OCI-LY7 (cell line): ENCODE measurements at regions not wholly inside any gene's neighbourhood (a gene's known extent, or its start where the extent isn't known, plus 50 kb on each side); places are given as distances from the start of the nearest gene placed in this dataset.

Experiments
- BruUV-seq: library from RNA; stranded (reverse); fragments of 400-500 nt; replicated peaks from 2 replicates; lab custom pipeline; 2021; lab: Mats Ljungman, UMichigan
- CTCF ChIA-PET: fragments of 300-600 bp; sonication (Branson Sonifier 250); formaldehyde crosslinking; loops from one replicate; lab custom pipeline; 2022; ENCODE audit warnings: antibody characterized with exemption; ENCODE audit not compliant: unreplicated experiment; lab: Charles Lee
- POLR2A ChIA-PET: fragments of 300-600 bp; sonication (Branson Sonifier 250); formaldehyde crosslinking; loops from one replicate; lab custom pipeline; 2022; ENCODE audit warnings: antibody characterized with exemption; lab: Charles Lee
- DNase-seq: peaks from one replicate; pipeline ENCODE4 v3.0.0-alpha.2; 2015; ENCODE audit warnings: low spot score
- H2AFZ ChIP-seq: fragments of 200-600 bp; sonication (generic), shearing (Covaris generic); 2 replicates; pipeline ENCODE4 v1.6.1; 2014; ENCODE audit warnings: mild to moderate bottlenecking, antibody characterized with exemption, low read length, moderate library complexity
- H3K27ac ChIP-seq: fragments of 200-600 bp; sonication (generic); 2 replicates; pipeline ENCODE4 v1.5.1; 2014; ENCODE audit warnings: mixed run types, low read depth, mild to moderate bottlenecking, moderate library complexity, low read length, inconsistent platforms; ENCODE audit not compliant: poor library complexity, severe bottlenecking
- H3K36me3 ChIP-seq: fragments of 200-600 bp; sonication (generic); 2 replicates; pipeline ENCODE4 v1.6.1; 2014; ENCODE audit warnings: mild to moderate bottlenecking, antibody characterized with exemption, low read length, moderate library complexity, mixed read lengths; ENCODE audit not compliant: insufficient read depth
- H3K4me1 ChIP-seq: fragments of 200-600 bp; sonication (generic); 2 replicates; pipeline ENCODE4 v1.5.1; 2014; ENCODE audit warnings: mild to moderate bottlenecking, low read length; ENCODE audit not compliant: insufficient read depth, poor library complexity, severe bottlenecking
- H3K4me2 ChIP-seq: fragments of 200-600 bp; sonication (generic); 2 replicates; pipeline ENCODE4 v1.6.1; 2014; ENCODE audit warnings: mild to moderate bottlenecking, low read length
- H3K4me3 ChIP-seq: fragments of 200-600 bp; sonication (generic); 2 replicates; pipeline ENCODE4 v1.5.1; 2014; ENCODE audit warnings: mild to moderate bottlenecking, low read depth, low read length; ENCODE audit not compliant: poor library complexity, severe bottlenecking
- H3K79me2 ChIP-seq: fragments of 200-600 bp; sonication (generic); 2 replicates; pipeline ENCODE4 v1.6.1; 2016; ENCODE audit warnings: low read depth, mild to moderate bottlenecking, low read length, moderate library complexity, mixed read lengths; ENCODE audit not compliant: insufficient read depth
- H3K9me2 ChIP-seq: fragments of 200-600 bp; sonication (generic); 2 replicates; pipeline ENCODE4 v1.6.1; 2016; ENCODE audit warnings: mild to moderate bottlenecking, low read length, mixed read lengths; ENCODE audit not compliant: insufficient read depth
- H3K9me3 ChIP-seq: fragments of 200-600 bp; sonication (generic); 2 replicates; pipeline ENCODE4 v1.6.1; 2014; ENCODE audit warnings: mild to moderate bottlenecking, mixed run types, low read length, mixed read lengths
- H4K20me1 ChIP-seq: fragments of 200-600 bp; sonication (generic); 2 replicates; pipeline ENCODE4 v1.6.1; 2014; ENCODE audit warnings: mild to moderate bottlenecking, antibody characterized with exemption, low read length, moderate library complexity, mixed read lengths; ENCODE audit not compliant: insufficient read depth
- CTCF ChIP-seq: fragments of 200-600 bp; sonication (generic); conservative IDR thresholded peaks from 2 replicates; pipeline ENCODE4 v1.5.1; 2014; ENCODE audit warnings: mild to moderate bottlenecking, antibody characterized with exemption, low read length, moderate library complexity, mixed read lengths
- EZH2phosphoT487 ChIP-seq: fragments of 200-600 bp; sonication (generic); IDR thresholded peaks from 2 replicates; pipeline ENCODE4 v1.6.1; 2018; ENCODE audit warnings: low read depth, borderline replicate concordance, mild to moderate bottlenecking, mixed run types, antibody characterized with exemption, low read length, moderate library complexity, mixed read lengths
- intact Hi-C: fragments of 100-400 bp; cut with micrococcal nuclease; formaldehyde crosslinking; loops from one replicate; pipeline ENCODE4 v1.10.0; 2022; ENCODE audit not compliant: unreplicated experiment

DNA sequence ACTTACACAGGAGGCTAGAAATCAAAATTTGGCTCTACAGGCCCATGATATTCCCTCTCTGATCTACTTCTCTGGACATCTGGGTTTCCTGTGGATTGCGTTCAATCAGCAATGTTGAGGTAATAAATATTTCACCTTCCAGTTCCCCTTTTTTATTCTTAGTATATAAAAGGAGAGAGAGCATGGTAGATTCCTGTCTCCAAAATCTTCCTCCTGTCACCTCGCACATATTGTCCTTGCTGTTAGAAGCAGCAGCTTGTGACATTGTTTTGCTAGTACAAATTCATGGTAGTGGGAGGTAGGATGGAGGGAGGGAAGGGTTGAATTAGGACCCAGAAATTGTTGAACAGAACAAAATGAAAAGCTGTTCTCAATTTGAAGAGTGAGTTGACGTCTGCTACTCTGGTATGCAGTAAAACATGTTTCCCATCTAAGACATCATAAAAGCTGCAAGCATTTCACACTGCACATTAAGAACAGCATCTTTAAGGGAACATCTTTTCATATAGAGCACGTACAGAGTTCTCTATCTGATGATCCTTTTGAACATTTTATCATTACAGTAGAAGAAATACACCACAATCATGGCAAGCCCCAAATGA is 156.4 kb downstream of the RDH14 start:
- intact Hi-C loops, result no loop called here
- Histone ChIP-seq H3K4me2 (no peak overlapping the region), H3K27ac (no peak overlapping the region), H3K36me3 (no peaks in the 10 kb centered on the region), H3K79me2 (no peaks in the 10 kb centered on the region), H3K9me2 (no peaks in the 10 kb centered on the region), H3K9me3 (no peaks in the 10 kb centered on the region), H2AFZ (no peak overlapping the region), H3K4me3 (no peak overlapping the region), H3K4me1 (no peaks in the 10 kb centered on the region), H4K20me1 (no peaks in the 10 kb centered on the region)
- DNase-seq, result no peak
- TF ChIP-seq CTCF (no peak), EZH2phosphoT487 (no peak)
- ChIA-PET POLR2A (no interaction called here), CTCF (no interaction called here)
- no TSS peak for BruUV-seq

GRCh38 chr2:18402831-18403230 is 157.6 kb downstream of the RDH14 start:
- no peaks in the 10 kb centered on the region for H3K36me3 ChIP-seq
- ChIA-PET POLR2A (interaction anchor here (0.7 kb wide), 1 partner anchor 841 kb away, joined by 3 read pairs; no protein-coding TSS in a partner anchor), CTCF (no interaction called here)
- H3K79me2 ChIP-seq, result no peaks in the 10 kb centered on the region
- no peaks in the 10 kb centered on the region for H3K9me2 ChIP-seq
- no peaks in the 10 kb centered on the region for H4K20me1 ChIP-seq
- intact Hi-C loops, result no loop called here
- H3K9me3 ChIP-seq, result no peaks in the 10 kb centered on the region
- H3K4me1 ChIP-seq, result no peaks in the 10 kb centered on the region
- no peak for DNase-seq
- no peak for TF ChIP-seq CTCF
- TF ChIP-seq EZH2phosphoT487, result no peak
- no peak overlapping the region for H3K27ac ChIP-seq
- no peak overlapping the region for H3K4me2 ChIP-seq
- BruUV-seq, result no TSS peak
- H3K4me3 ChIP-seq, result no peak overlapping the region
- H2AFZ ChIP-seq, result no peak overlapping the region

DNA sequence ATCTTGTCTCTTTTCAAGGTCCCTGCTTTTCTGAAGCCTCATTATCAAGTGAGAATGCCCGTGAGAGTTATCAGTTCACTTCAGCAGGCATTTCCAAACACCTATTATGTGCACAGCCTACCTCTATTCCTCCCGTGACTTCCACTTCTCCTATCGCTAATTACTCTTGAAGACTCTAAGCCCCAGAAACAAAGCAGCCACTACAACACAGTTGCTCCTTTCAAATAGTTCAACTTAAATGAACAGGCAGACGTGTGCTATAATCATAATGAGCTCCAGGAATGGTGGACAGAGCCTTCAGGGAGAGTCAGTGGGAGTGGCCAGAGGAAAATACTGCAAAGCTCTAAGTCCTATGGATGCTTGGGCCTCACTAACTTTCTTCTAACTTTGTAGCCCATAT is 159.0 kb downstream of the RDH14 start:
- BruUV-seq, result no TSS peak
- no peak for DNase-seq
- POLR2A ChIA-PET, result no interaction called here

More for the DNA sequence above, 159.0 kb downstream of the RDH14 start:
- TF ChIP-seq CTCF (no peak), EZH2phosphoT487 (no peak)
- H3K4me3 ChIP-seq, result no peak overlapping the region
- H3K9me3 ChIP-seq, result no peaks in the 10 kb centered on the region
- no peak overlapping the region for H3K27ac ChIP-seq
- no peak overlapping the region for H2AFZ ChIP-seq
- H4K20me1 ChIP-seq, result no peaks in the 10 kb centered on the region
- H3K36me3 ChIP-seq, result no peaks in the 10 kb centered on the region
- no peaks in the 10 kb centered on the region for H3K79me2 ChIP-seq
- intact Hi-C loops, result no loop called here
- no peak overlapping the region for H3K4me2 ChIP-seq
- no peaks in the 10 kb centered on the region for H3K4me1 ChIP-seq
- no peaks in the 10 kb centered on the region for H3K9me2 ChIP-seq
- CTCF ChIA-PET, result no interaction called here
